ENCODE measurements at regions not wholly inside any gene's neighbourhood (a gene's known extent, or its start where the extent isn't known, plus 50 kb on each side); places are given as distances from the start of the nearest gene placed in this dataset.

DNA sequence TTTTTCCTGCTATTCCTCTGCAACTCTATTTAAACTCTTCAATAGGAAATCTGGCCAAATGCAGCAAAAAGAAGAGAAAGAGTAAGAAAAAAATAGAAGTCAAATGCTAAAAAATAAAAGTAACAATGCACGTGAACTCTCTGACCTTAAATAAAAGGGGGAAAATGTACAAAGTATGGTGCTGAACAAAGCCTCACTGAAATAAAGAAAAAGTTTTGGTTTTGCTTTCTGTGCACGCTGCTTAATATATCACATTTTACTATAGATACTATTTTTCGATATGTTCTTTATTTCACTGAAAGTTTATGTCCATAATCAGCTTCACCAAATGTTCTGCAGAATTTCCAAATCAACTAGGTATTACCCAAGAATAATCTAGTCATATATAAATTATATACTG lies 396.3 kb downstream of the CBLN2 start:
- H3K79me1 ChIP-seq (ENCODE audit: low read length), result no peaks in the 10 kb centered on the region
- H3K4ac ChIP-seq (ENCODE audit: low read depth, low read length), result no peak overlapping the region
- no peak for DNase-seq
- H3K14ac ChIP-seq (ENCODE audit: low read length), result no peak overlapping the region
- H4K91ac ChIP-seq (ENCODE audit: low read depth, low read length), result no peak overlapping the region
- H3K23ac ChIP-seq (ENCODE audit: low read length), result no peak overlapping the region
- H3K9me3 ChIP-seq (ENCODE audit: insufficient read depth, low read depth, low read length), result no peaks in the 10 kb centered on the region
- H3K27ac ChIP-seq (ENCODE audit: low read depth, low read length), result no peak overlapping the region
- no peak overlapping the region for H2AFZ ChIP-seq (ENCODE audit: insufficient read depth, low read length, poor library complexity)
- no peak overlapping the region for H3K9ac ChIP-seq (ENCODE audit: low read length)
- H3K27me3 ChIP-seq (ENCODE audit: insufficient read depth, low read length), result no peaks in the 10 kb centered on the region
- WGBS (ENCODE audit: extremely low coverage, insufficient coverage, insufficient read length), result no CpG with 5 or more reads among the region's 3 CpGs
- H4K8ac ChIP-seq (ENCODE audit: low read depth, low read length), result no peak overlapping the region
- no peak overlapping the region for H4K12ac ChIP-seq (ENCODE audit: low read depth, low read length)
- no peaks in the 10 kb centered on the region for H3K79me2 ChIP-seq (ENCODE audit: control insufficient read depth, insufficient read depth, low read length, poor library complexity)
- H2BK5ac ChIP-seq (ENCODE audit: low read depth, low read length, poor library complexity), result no peak overlapping the region
- no peaks in the 10 kb centered on the region for H3K4me1 ChIP-seq (ENCODE audit: control insufficient read depth in 1 of 2, insufficient read depth in 2 of 2, low read length in 2 of 2)
- no peak overlapping the region for H3K4me3 ChIP-seq (ENCODE audit: low read depth, low read length)
- no peaks in the 10 kb centered on the region for H3K36me3 ChIP-seq (ENCODE audit: control insufficient read depth in 1 of 2, insufficient read depth in 2 of 2, low read length in 2 of 2)
- H2AK5ac ChIP-seq (ENCODE audit: low read length), result no peak overlapping the region
- H3K4me2 ChIP-seq (ENCODE audit: low read length), result no peak overlapping the region
- H3K18ac ChIP-seq (ENCODE audit: low read length), result no peak overlapping the region
- H2BK12ac ChIP-seq (ENCODE audit: low read length), result no peak overlapping the region
- no peak overlapping the region for H2BK120ac ChIP-seq (ENCODE audit: insufficient read depth, low read length, poor library complexity)

DNA sequence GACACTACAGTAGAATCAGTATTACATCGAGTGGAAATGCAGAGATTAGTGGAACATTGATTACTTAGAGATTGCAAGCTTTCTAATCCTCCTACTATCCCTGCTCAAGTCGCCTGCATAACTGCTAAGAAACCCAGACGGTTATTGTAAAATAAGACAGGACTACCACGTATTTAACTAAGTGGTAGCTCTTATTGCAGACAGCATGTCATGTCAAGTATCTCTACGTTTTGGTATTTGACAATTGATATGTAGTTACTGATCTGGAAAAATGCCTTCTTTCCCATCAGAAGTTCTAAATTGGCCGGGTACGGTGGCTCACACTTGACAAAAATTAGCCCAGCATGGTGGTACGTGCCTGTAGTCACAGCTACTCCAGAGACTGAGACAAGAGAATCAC lies 404.1 kb downstream of the CBLN2 start:
- H3K79me1 ChIP-seq (ENCODE audit: low read length), result no peaks in the 10 kb centered on the region
- H3K27me3 ChIP-seq (ENCODE audit: insufficient read depth, low read length), result no peaks in the 10 kb centered on the region
- no peak overlapping the region for H3K23ac ChIP-seq (ENCODE audit: low read length)
- DNase-seq, result no peak
- H3K9ac ChIP-seq (ENCODE audit: low read length), result no peak overlapping the region
- no peak overlapping the region for H3K4me2 ChIP-seq (ENCODE audit: low read length)
- no peak overlapping the region for H3K18ac ChIP-seq (ENCODE audit: low read length)
- H3K27ac ChIP-seq (ENCODE audit: low read depth, low read length), result no peak overlapping the region
- H4K8ac ChIP-seq (ENCODE audit: low read depth, low read length), result no peak overlapping the region
- H2AFZ ChIP-seq (ENCODE audit: insufficient read depth, low read length, poor library complexity), result no peak overlapping the region
- no peak overlapping the region for H2BK120ac ChIP-seq (ENCODE audit: insufficient read depth, low read length, poor library complexity)
- no peak overlapping the region for H3K14ac ChIP-seq (ENCODE audit: low read length)
- H2BK5ac ChIP-seq (ENCODE audit: low read depth, low read length, poor library complexity), result no peak overlapping the region
- H4K91ac ChIP-seq (ENCODE audit: low read depth, low read length), result no peak overlapping the region
- H2AK5ac ChIP-seq (ENCODE audit: low read length), result no peak overlapping the region
- H3K4me1 ChIP-seq (ENCODE audit: control insufficient read depth in 1 of 2, insufficient read depth in 2 of 2, low read length in 2 of 2), result no peaks in the 10 kb centered on the region
- WGBS (ENCODE audit: extremely low coverage, insufficient coverage, insufficient read length), result no CpG with 5 or more reads among the region's 8 CpGs
- no peak overlapping the region for H2BK12ac ChIP-seq (ENCODE audit: low read length)
- no peak overlapping the region for H4K12ac ChIP-seq (ENCODE audit: low read depth, low read length)
- no peaks in the 10 kb centered on the region for H3K79me2 ChIP-seq (ENCODE audit: control insufficient read depth, insufficient read depth, low read length, poor library complexity)
- H3K4me3 ChIP-seq (ENCODE audit: low read depth, low read length), result no peak overlapping the region
- no peaks in the 10 kb centered on the region for H3K9me3 ChIP-seq (ENCODE audit: insufficient read depth, low read depth, low read length)
- no peaks in the 10 kb centered on the region for H3K36me3 ChIP-seq (ENCODE audit: control insufficient read depth in 1 of 2, insufficient read depth in 2 of 2, low read length in 2 of 2)
- H3K4ac ChIP-seq (ENCODE audit: low read depth, low read length), result no peak overlapping the region

DNA sequence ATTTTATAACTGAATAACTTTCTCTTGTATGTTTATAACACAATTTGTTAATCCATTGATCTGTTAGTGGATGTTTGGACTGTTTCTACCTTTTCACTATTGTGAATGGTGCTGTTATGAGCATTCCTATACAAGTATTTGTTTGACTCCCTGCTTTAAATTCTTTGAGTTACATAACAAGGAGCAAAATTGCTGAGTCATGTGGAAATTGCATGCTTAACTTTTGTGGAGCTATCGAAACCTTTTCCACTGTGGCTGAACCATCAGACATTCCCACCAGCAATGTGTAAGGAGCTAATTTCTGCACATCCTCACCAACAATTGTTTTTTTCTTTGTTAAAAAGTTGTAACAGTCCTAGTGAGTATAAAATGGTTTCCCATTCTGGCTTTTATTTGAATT lies 415.5 kb downstream of the CBLN2 start:
- Histone ChIP-seq H3K14ac (ENCODE audit: low read length) (no peak overlapping the region), H2BK120ac (ENCODE audit: insufficient read depth, low read length, poor library complexity) (no peak overlapping the region), H3K23ac (ENCODE audit: low read length) (no peak overlapping the region), H3K27ac (ENCODE audit: low read depth, low read length) (no peak overlapping the region), H4K91ac (ENCODE audit: low read depth, low read length) (no peak overlapping the region), H2AK5ac (ENCODE audit: low read length) (no peak overlapping the region), H4K8ac (ENCODE audit: low read depth, low read length) (no peak overlapping the region), H3K4ac (ENCODE audit: low read depth, low read length) (no peak overlapping the region), H3K36me3 (ENCODE audit: control insufficient read depth in 1 of 2, insufficient read depth in 2 of 2, low read length in 2 of 2) (no peaks in the 10 kb centered on the region), H3K4me1 (ENCODE audit: control insufficient read depth in 1 of 2, insufficient read depth in 2 of 2, low read length in 2 of 2) (no peaks in the 10 kb centered on the region), H3K4me2 (ENCODE audit: low read length) (no peak overlapping the region), H3K79me2 (ENCODE audit: control insufficient read depth, insufficient read depth, low read length, poor library complexity) (no peaks in the 10 kb centered on the region), H4K12ac (ENCODE audit: low read depth, low read length) (no peak overlapping the region), H2BK12ac (ENCODE audit: low read length) (no peak overlapping the region), H3K9me3 (ENCODE audit: insufficient read depth, low read depth, low read length) (no peaks in the 10 kb centered on the region), H2BK5ac (ENCODE audit: low read depth, low read length, poor library complexity) (no peak overlapping the region), H2AFZ (ENCODE audit: insufficient read depth, low read length, poor library complexity) (no peak overlapping the region), H3K79me1 (ENCODE audit: low read length) (no peaks in the 10 kb centered on the region), H3K9ac (ENCODE audit: low read length) (no peak overlapping the region), H3K27me3 (ENCODE audit: insufficient read depth, low read length) (no peaks in the 10 kb centered on the region), H3K18ac (ENCODE audit: low read length) (no peak overlapping the region), H3K4me3 (ENCODE audit: low read depth, low read length) (no peak overlapping the region)
- no CpG with 5 or more reads among the region's 1 CpG for WGBS (ENCODE audit: extremely low coverage, insufficient coverage, insufficient read length)
- no peak for DNase-seq

DNA sequence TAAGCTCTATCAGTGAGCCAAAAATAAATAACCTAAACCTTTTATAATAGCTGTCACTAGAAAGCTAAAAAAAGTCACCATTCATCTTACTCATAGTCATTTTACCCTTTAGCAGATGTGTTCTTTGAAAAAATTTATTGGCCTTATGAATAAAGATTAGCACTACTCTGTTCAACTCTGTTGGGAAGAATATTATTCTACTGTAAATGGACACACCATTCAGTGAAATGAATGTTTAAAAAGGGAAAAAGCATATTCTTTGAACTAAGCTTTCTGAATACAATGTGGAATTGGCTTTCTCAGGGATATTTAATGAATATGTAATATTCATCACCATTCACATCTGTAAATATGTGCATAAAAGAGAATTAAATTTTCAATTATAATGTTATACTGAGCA lies 422.0 kb downstream of the CBLN2 start:
- no peak for DNase-seq
- Histone ChIP-seq H3K36me3 (ENCODE audit: control insufficient read depth in 1 of 2, insufficient read depth in 2 of 2, low read length in 2 of 2) (no peaks in the 10 kb centered on the region), H3K27me3 (ENCODE audit: insufficient read depth, low read length) (no peaks in the 10 kb centered on the region), H2BK120ac (ENCODE audit: insufficient read depth, low read length, poor library complexity) (no peak overlapping the region), H3K4me3 (ENCODE audit: low read depth, low read length) (no peak overlapping the region), H3K14ac (ENCODE audit: low read length) (no peak overlapping the region), H3K9me3 (ENCODE audit: insufficient read depth, low read depth, low read length) (no peaks in the 10 kb centered on the region), H2AK5ac (ENCODE audit: low read length) (no peak overlapping the region), H3K23ac (ENCODE audit: low read length) (no peak overlapping the region), H3K79me1 (ENCODE audit: low read length) (no peaks in the 10 kb centered on the region), H2BK5ac (ENCODE audit: low read depth, low read length, poor library complexity) (no peak overlapping the region), H4K12ac (ENCODE audit: low read depth, low read length) (no peak overlapping the region), H3K18ac (ENCODE audit: low read length) (no peak overlapping the region), H3K4me1 (ENCODE audit: control insufficient read depth in 1 of 2, insufficient read depth in 2 of 2, low read length in 2 of 2) (no peaks in the 10 kb centered on the region), H3K27ac (ENCODE audit: low read depth, low read length) (no peak overlapping the region), H3K4ac (ENCODE audit: low read depth, low read length) (no peak overlapping the region), H4K91ac (ENCODE audit: low read depth, low read length) (no peak overlapping the region), H2AFZ (ENCODE audit: insufficient read depth, low read length, poor library complexity) (no peak overlapping the region), H3K4me2 (ENCODE audit: low read length) (no peak overlapping the region), H4K8ac (ENCODE audit: low read depth, low read length) (no peak overlapping the region), H2BK12ac (ENCODE audit: low read length) (no peak overlapping the region), H3K79me2 (ENCODE audit: control insufficient read depth, insufficient read depth, low read length, poor library complexity) (no peaks in the 10 kb centered on the region), H3K9ac (ENCODE audit: low read length) (no peak overlapping the region)

DNA sequence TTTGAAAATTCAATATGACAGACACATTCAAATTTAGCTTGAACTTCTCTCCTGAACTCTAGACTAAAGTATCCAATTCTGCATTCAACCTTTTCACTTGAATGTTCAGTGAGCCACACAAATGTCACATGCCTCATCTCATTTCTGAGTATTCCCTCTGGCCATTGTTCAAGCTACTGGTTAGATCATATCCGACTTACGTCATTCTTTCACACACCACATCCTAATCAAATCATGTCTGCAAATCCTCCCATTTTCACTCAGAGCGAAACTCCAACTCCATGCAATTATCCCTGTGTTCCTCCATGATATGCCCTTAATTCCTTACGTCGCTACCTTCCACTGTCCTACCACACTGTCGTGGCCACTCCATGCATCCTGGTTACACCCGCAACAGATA lies 425.1 kb downstream of the CBLN2 start:
- H3K14ac ChIP-seq (ENCODE audit: low read length), result no peak overlapping the region
- H4K8ac ChIP-seq (ENCODE audit: low read depth, low read length), result no peak overlapping the region
- 100% methylated on average over 3 of the region's 7 CpGs for WGBS (ENCODE audit: extremely low coverage, insufficient coverage, insufficient read length)

More for the DNA sequence above, 425.1 kb downstream of the CBLN2 start:
- Histone ChIP-seq H3K4me2 (ENCODE audit: low read length) (no peak overlapping the region), H4K91ac (ENCODE audit: low read depth, low read length) (no peak overlapping the region), H3K27me3 (ENCODE audit: insufficient read depth, low read length) (no peaks in the 10 kb centered on the region), H3K27ac (ENCODE audit: low read depth, low read length) (no peak overlapping the region), H3K4ac (ENCODE audit: low read depth, low read length) (no peak overlapping the region), H3K4me1 (ENCODE audit: control insufficient read depth in 1 of 2, insufficient read depth in 2 of 2, low read length in 2 of 2) (no peaks in the 10 kb centered on the region), H3K9ac (ENCODE audit: low read length) (no peak overlapping the region), H3K9me3 (ENCODE audit: insufficient read depth, low read depth, low read length) (no peaks in the 10 kb centered on the region), H2AFZ (ENCODE audit: insufficient read depth, low read length, poor library complexity) (no peak overlapping the region), H4K12ac (ENCODE audit: low read depth, low read length) (no peak overlapping the region), H3K18ac (ENCODE audit: low read length) (no peak overlapping the region), H3K23ac (ENCODE audit: low read length) (no peak overlapping the region), H3K79me2 (ENCODE audit: control insufficient read depth, insufficient read depth, low read length, poor library complexity) (no peaks in the 10 kb centered on the region), H3K79me1 (ENCODE audit: low read length) (no peaks in the 10 kb centered on the region), H2AK5ac (ENCODE audit: low read length) (no peak overlapping the region), H2BK12ac (ENCODE audit: low read length) (no peak overlapping the region), H3K36me3 (ENCODE audit: control insufficient read depth in 1 of 2, insufficient read depth in 2 of 2, low read length in 2 of 2) (no peaks in the 10 kb centered on the region), H2BK120ac (ENCODE audit: insufficient read depth, low read length, poor library complexity) (no peak overlapping the region), H2BK5ac (ENCODE audit: low read depth, low read length, poor library complexity) (no peak overlapping the region), H3K4me3 (ENCODE audit: low read depth, low read length) (no peak overlapping the region)
- no peak for DNase-seq
